ENCODE measurements at regions not wholly inside any gene's neighbourhood (a gene's known extent, or its start where the extent isn't known, plus 50 kb on each side); places are given as distances from the start of the nearest gene placed in this dataset.

DNA sequence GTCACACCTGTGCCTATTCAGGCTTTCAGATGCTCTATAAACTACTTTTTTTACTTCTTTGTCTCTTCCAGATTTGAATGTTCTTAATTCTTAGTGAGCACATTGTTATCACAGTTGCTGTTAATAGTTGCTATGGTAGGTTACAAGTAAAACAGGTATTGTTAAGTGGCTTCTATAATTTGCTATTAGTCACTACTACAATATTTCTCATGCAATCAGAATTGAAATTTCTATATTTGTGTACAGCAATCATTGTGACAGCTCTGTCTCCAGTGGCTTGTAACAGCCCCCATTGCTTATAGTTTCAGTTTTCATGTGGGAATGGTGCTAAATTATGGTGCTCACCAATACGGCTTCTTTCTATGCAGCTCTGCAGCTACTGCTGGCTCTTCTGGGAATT lies 318.4 kb upstream of the GOLIM4 start:
- H3K4me3 ChIP-seq: no peak overlapping the region
- DNase-seq (ENCODE audit: low read depth, low spot score): no peak
- H3K27ac ChIP-seq: no peak overlapping the region
- no peaks in the 10 kb centered on the region for H3K36me3 ChIP-seq (ENCODE audit: insufficient read depth, low read length)
- no peak for TF ChIP-seq EZH2 (IDR thresholded peaks at IDR 0.05)
- no peak for TF ChIP-seq FOXP2 (optimal IDR thresholded peaks at IDR 0.05; ENCODE audit: control extremely low read depth, extremely low read length, insufficient read depth)
- TF ChIP-seq POLR2AphosphoS5 (IDR thresholded peaks at IDR 0.05; ENCODE audit: borderline replicate concordance, low read depth, low read length): no peak
- no peak overlapping the region for H3K9ac ChIP-seq (ENCODE audit: insufficient read length)
- no peaks in the 10 kb centered on the region for H3K9me3 ChIP-seq (ENCODE audit: low read depth, low read length)

GRCh38 chr3:168407381-168407780 lies 311.7 kb upstream of the GOLIM4 start:
- no peak for DNase-seq (ENCODE audit: low read depth, low spot score)
- Histone ChIP-seq H3K27ac (no peak overlapping the region), H3K36me3 (ENCODE audit: insufficient read depth, low read length) (no peaks in the 10 kb centered on the region), H3K4me3 (no peak overlapping the region), H3K9me3 (ENCODE audit: low read depth, low read length) (no peaks in the 10 kb centered on the region), H3K9ac (ENCODE audit: insufficient read length) (no peak overlapping the region)
- no peak for TF ChIP-seq EZH2 (IDR thresholded peaks at IDR 0.05)
- TF ChIP-seq FOXP2 (optimal IDR thresholded peaks at IDR 0.05; ENCODE audit: control extremely low read depth, extremely low read length, insufficient read depth): no peak
- TF ChIP-seq POLR2AphosphoS5 (IDR thresholded peaks at IDR 0.05; ENCODE audit: borderline replicate concordance, low read depth, low read length): no peak

GRCh38 chr3:168405288-168405687 lies 309.6 kb upstream of the GOLIM4 start:
- Histone ChIP-seq H3K9me3 (ENCODE audit: low read depth, low read length) (no peaks in the 10 kb centered on the region), H3K4me3 (no peak overlapping the region), H3K27ac (no peak overlapping the region), H3K9ac (ENCODE audit: insufficient read length) (no peak overlapping the region), H3K36me3 (ENCODE audit: insufficient read depth, low read length) (no peaks in the 10 kb centered on the region)
- no peak for DNase-seq (ENCODE audit: low read depth, low spot score)
- TF ChIP-seq FOXP2 (optimal IDR thresholded peaks at IDR 0.05; ENCODE audit: control extremely low read depth, extremely low read length, insufficient read depth): no peak

GRCh38 chr3:168398371-168399025 lies 302.8 kb upstream of the GOLIM4 start:
- Histone ChIP-seq H3K36me3 (ENCODE audit: insufficient read depth, low read length) (no peaks in the 10 kb centered on the region), H3K9ac (ENCODE audit: insufficient read length) (no peak overlapping the region), H3K9me3 (ENCODE audit: low read depth, low read length) (no peaks in the 10 kb centered on the region), H3K4me3 (no peak overlapping the region), H3K27ac (no peak overlapping the region)
- no peak for DNase-seq (ENCODE audit: low read depth, low spot score)
- TF ChIP-seq EZH2 (IDR thresholded peaks at IDR 0.05) (no peak), FOXP2 (optimal IDR thresholded peaks at IDR 0.05; ENCODE audit: control extremely low read depth, extremely low read length, insufficient read depth) (no peak), POLR2AphosphoS5 (IDR thresholded peaks at IDR 0.05; ENCODE audit: borderline replicate concordance, low read depth, low read length) (no peak)

GRCh38 chr3:168396861-168397260 lies 301.1 kb upstream of the GOLIM4 start:
- DNase-seq (ENCODE audit: low read depth, low spot score): no peak
- TF ChIP-seq FOXP2 (optimal IDR thresholded peaks at IDR 0.05; ENCODE audit: control extremely low read depth, extremely low read length, insufficient read depth): no peak
- no peak for TF ChIP-seq POLR2AphosphoS5 (IDR thresholded peaks at IDR 0.05; ENCODE audit: borderline replicate concordance, low read depth, low read length)
- TF ChIP-seq EZH2 (IDR thresholded peaks at IDR 0.05): no peak
- no peaks in the 10 kb centered on the region for H3K36me3 ChIP-seq (ENCODE audit: insufficient read depth, low read length)
- no peak overlapping the region for H3K9ac ChIP-seq (ENCODE audit: insufficient read length)
- no peaks in the 10 kb centered on the region for H3K9me3 ChIP-seq (ENCODE audit: low read depth, low read length)
- H3K4me3 ChIP-seq: no peak overlapping the region
- H3K27ac ChIP-seq: no peak overlapping the region

DNA sequence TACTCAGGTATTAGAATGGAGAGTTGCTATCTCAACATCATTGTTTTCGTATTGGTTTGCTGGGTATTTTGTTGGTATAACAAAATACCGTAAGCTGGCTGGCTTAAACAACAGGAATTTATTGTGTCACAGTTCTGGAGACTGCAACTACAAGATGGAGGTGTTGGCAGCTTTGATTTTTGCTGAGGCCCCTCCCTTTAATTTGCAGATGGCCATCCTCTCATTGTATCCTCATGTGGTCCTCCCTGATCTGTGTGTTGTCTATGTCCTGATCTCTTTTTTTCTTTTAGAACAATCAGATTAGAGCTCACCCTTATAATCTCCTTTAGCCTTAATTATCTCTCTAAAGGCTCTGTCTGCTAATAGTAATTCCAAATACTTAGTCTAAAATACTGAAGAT lies 299.8 kb upstream of the GOLIM4 start:
- TF ChIP-seq EZH2 (IDR thresholded peaks at IDR 0.05): no peak
- TF ChIP-seq POLR2AphosphoS5 (IDR thresholded peaks at IDR 0.05; ENCODE audit: borderline replicate concordance, low read depth, low read length): no peak
- TF ChIP-seq FOXP2 (optimal IDR thresholded peaks at IDR 0.05; ENCODE audit: control extremely low read depth, extremely low read length, insufficient read depth): no peak
- no peak overlapping the region for H3K9ac ChIP-seq (ENCODE audit: insufficient read length)
- no peaks in the 10 kb centered on the region for H3K9me3 ChIP-seq (ENCODE audit: low read depth, low read length)
- no peaks in the 10 kb centered on the region for H3K36me3 ChIP-seq (ENCODE audit: insufficient read depth, low read length)
- no peak overlapping the region for H3K4me3 ChIP-seq
- DNase-seq (ENCODE audit: low read depth, low spot score): no peak
- H3K27ac ChIP-seq: no peak overlapping the region

GRCh38 chr3:168394439-168394838 lies 298.7 kb upstream of the GOLIM4 start:
- Histone ChIP-seq H3K27ac (no peak overlapping the region), H3K9ac (ENCODE audit: insufficient read length) (no peak overlapping the region), H3K4me3 (no peak overlapping the region), H3K9me3 (ENCODE audit: low read depth, low read length) (no peaks in the 10 kb centered on the region), H3K36me3 (ENCODE audit: insufficient read depth, low read length) (no peaks in the 10 kb centered on the region)
- TF ChIP-seq POLR2AphosphoS5 (IDR thresholded peaks at IDR 0.05; ENCODE audit: borderline replicate concordance, low read depth, low read length): no peak
- no peak for TF ChIP-seq FOXP2 (optimal IDR thresholded peaks at IDR 0.05; ENCODE audit: control extremely low read depth, extremely low read length, insufficient read depth)
- no peak for TF ChIP-seq EZH2 (IDR thresholded peaks at IDR 0.05)
- no peak for DNase-seq (ENCODE audit: low read depth, low spot score)

DNA sequence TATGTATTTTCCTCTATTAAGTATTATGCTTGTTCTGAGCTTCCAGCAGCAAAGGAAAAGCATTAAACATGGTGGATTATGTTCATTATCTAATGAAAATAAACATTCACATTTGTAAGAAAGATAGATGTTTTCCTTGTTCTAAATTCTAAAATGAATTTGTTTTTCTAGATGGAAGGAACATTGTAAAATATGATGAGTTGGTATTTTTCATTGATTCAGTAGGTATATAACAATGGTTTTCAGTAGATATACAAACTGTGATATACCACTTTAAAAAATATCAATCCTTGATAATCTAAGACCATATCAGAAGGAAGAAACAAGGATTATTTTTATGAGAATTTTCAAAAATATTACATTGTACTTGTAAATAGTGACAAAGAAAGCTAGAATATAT lies 290.6 kb upstream of the GOLIM4 start:
- Histone ChIP-seq H3K9ac (ENCODE audit: insufficient read length) (no peak overlapping the region), H3K4me3 (no peak overlapping the region), H3K27ac (no peak overlapping the region), H3K9me3 (ENCODE audit: low read depth, low read length) (no peaks in the 10 kb centered on the region), H3K36me3 (ENCODE audit: insufficient read depth, low read length) (no peaks in the 10 kb centered on the region)
- DNase-seq (ENCODE audit: low read depth, low spot score): no peak
- TF ChIP-seq EZH2 (IDR thresholded peaks at IDR 0.05) (no peak), POLR2AphosphoS5 (IDR thresholded peaks at IDR 0.05; ENCODE audit: borderline replicate concordance, low read depth, low read length) (no peak), FOXP2 (optimal IDR thresholded peaks at IDR 0.05; ENCODE audit: control extremely low read depth, extremely low read length, insufficient read depth) (no peak)

- H3K36me3 ChIP-seq (ENCODE audit: insufficient read depth, low read length): no peaks in the 10 kb centered on the region
- no peak for DNase-seq (ENCODE audit: low read depth, low spot score)
- H3K27ac ChIP-seq: no peak overlapping the region
- H3K4me3 ChIP-seq: no peak overlapping the region
- H3K9me3 ChIP-seq (ENCODE audit: low read depth, low read length): no peaks in the 10 kb centered on the region
- no peak overlapping the region for H3K9ac ChIP-seq (ENCODE audit: insufficient read length)
- TF ChIP-seq FOXP2 (optimal IDR thresholded peaks at IDR 0.05; ENCODE audit: control extremely low read depth, extremely low read length, insufficient read depth): no peak
- no peak for TF ChIP-seq POLR2AphosphoS5 (IDR thresholded peaks at IDR 0.05; ENCODE audit: borderline replicate concordance, low read depth, low read length)
- no peak for TF ChIP-seq EZH2 (IDR thresholded peaks at IDR 0.05)
These were observed 289.3 kb upstream of the GOLIM4 start for GRCh38 chr3:168384990-168385389.
